Epithelial cell of proximal tubule (primary cell): ENCODE measurements at regions not wholly inside any gene's neighbourhood (a gene's known extent, or its start where the extent isn't known, plus 50 kb on each side); places are given as distances from the start of the nearest gene placed in this dataset.

Experiments
- DNase-seq: peaks from one replicate; pipeline ENCODE4 v3.0.0-alpha.2; 2011; ENCODE audit warnings: low read depth
- H3K4me3 ChIP-seq: 2 replicates; pipeline ENCODE4 v1.5.1; 2011; ENCODE audit warnings: low read depth, mild to moderate bottlenecking, low read length
- CTCF ChIP-seq: conservative IDR thresholded peaks from 2 replicates; pipeline ENCODE4 v1.5.1; 2012; ENCODE audit warnings: low read depth, mild to moderate bottlenecking, low read length

GRCh38 chr6:134560019-134560418 lies 242.1 kb upstream of the SGK1 start:
- no peak for TF ChIP-seq CTCF
- no peak overlapping the region for H3K4me3 ChIP-seq
- no peak for DNase-seq

- no peak for DNase-seq
- TF ChIP-seq CTCF, result no peak
- H3K4me3 ChIP-seq, result no peak overlapping the region
These were observed 239.6 kb upstream of the SGK1 start for GRCh38 chr6:134557509-134557908.

- no peak for DNase-seq
- H3K4me3 ChIP-seq, result no peak overlapping the region
- TF ChIP-seq CTCF, result no peak
These were observed 237.8 kb upstream of the SGK1 start for GRCh38 chr6:134555672-134556071.

GRCh38 chr6:134553936-134554335 lies 236.0 kb upstream of the SGK1 start:
- H3K4me3 ChIP-seq, result no peak overlapping the region
- no peak for TF ChIP-seq CTCF
- no peak for DNase-seq

GRCh38 chr6:134551245-134551960 lies 233.5 kb upstream of the SGK1 start:
- no peak overlapping the region for H3K4me3 ChIP-seq
- no peak for TF ChIP-seq CTCF
- DNase-seq, result peak; percentile 74

- no peak for TF ChIP-seq CTCF
These were observed 232.7 kb upstream of the SGK1 start for GRCh38 chr6:134550604-134551003.

GRCh38 chr6:134549854-134550253 lies 231.9 kb upstream of the SGK1 start:
- no peak for TF ChIP-seq CTCF
- DNase-seq, result no peak
- H3K4me3 ChIP-seq, result no peak overlapping the region

More at GRCh38 chr6:134550604-134551003, 232.7 kb upstream of the SGK1 start:
- DNase-seq, result no peak
- H3K4me3 ChIP-seq, result no peak overlapping the region
